Muscle layer of colon (tissue), 2 donors: ENCODE measurements at regions not wholly inside any gene's neighbourhood (a gene's known extent, or its start where the extent isn't known, plus 50 kb on each side); places are given as distances from the start of the nearest gene placed in this dataset.

Experiments used
- H3K27ac ChIP-seq: one replicate; pipeline ENCODE4 v1.7.0; 2013; ENCODE audit warnings: low read depth, mild to moderate bottlenecking, low read length, moderate library complexity
- H3K27me3 ChIP-seq, 2 donors: one replicate each; pipeline ENCODE4 v1.7.0; 2013; ENCODE audit warnings: low read length in 2 of 2, mild to moderate bottlenecking in 2 of 2; ENCODE audit not compliant: insufficient read depth in 2 of 2, control insufficient read depth in 1 of 2
- H3K36me3 ChIP-seq: one replicate; pipeline ENCODE4 v1.7.0; 2013; ENCODE audit warnings: mild to moderate bottlenecking, low read length; ENCODE audit not compliant: insufficient read depth
- H3K4me1 ChIP-seq: one replicate; pipeline ENCODE4 v1.7.0; 2013; ENCODE audit warnings: mild to moderate bottlenecking, low read length; ENCODE audit not compliant: insufficient read depth
- H3K4me3 ChIP-seq, 2 donors: one replicate each; pipeline ENCODE4 v1.7.0; 2013; ENCODE audit warnings: low read length in 2 of 2, low read depth in 1 of 2, mild to moderate bottlenecking in 1 of 2, moderate library complexity in 1 of 2
- H3K9ac ChIP-seq: one replicate; pipeline ENCODE4 v1.7.0; 2013; ENCODE audit warnings: low read length
- H3K9me3 ChIP-seq: one replicate; pipeline ENCODE4 v1.7.0; 2013; ENCODE audit warnings: mild to moderate bottlenecking, low read length
- donor health status: abdominal sarcoma.
- donor health status: Adenocarcinoma of cecum.

GRCh38 chr1:5479876-5480646, 512.2 kb downstream of the NPHP4 start:
- Histone ChIP-seq H3K4me1 (no peaks in the 10 kb centered on the region), H3K9me3 (no peaks in the 10 kb centered on the region), H3K36me3 (no peaks in the 10 kb centered on the region), H3K27me3 (peaks cover 0 to 7% of the 10 kb centered on the region in 2 donors), H3K27ac (no peak overlapping the region), H3K9ac (no peak overlapping the region), H3K4me3 (no peak overlapping the region)

- no peak overlapping the region for H3K9ac ChIP-seq
- H3K27me3 ChIP-seq = peaks cover 0 to 2% of the 10 kb centered on the region in 2 donors
These were observed 513.3 kb downstream of the NPHP4 start for GRCh38 chr1:5478961-5479360.

GRCh38 chr1:5478156-5478695, 514.0 kb downstream of the NPHP4 start:
- Histone ChIP-seq H3K9ac (no peak overlapping the region), H3K36me3 (no peaks in the 10 kb centered on the region), H3K4me3 (no peak overlapping the region), H3K4me1 (no peaks in the 10 kb centered on the region), H3K9me3 (no peaks in the 10 kb centered on the region), H3K27ac (no peak overlapping the region), H3K27me3 (no peaks in the 10 kb centered on the region)

More at GRCh38 chr1:5478961-5479360, 513.3 kb downstream of the NPHP4 start:
- no peak overlapping the region for H3K27ac ChIP-seq
- H3K4me3 ChIP-seq = no peak overlapping the region
- no peaks in the 10 kb centered on the region for H3K4me1 ChIP-seq
- no peaks in the 10 kb centered on the region for H3K9me3 ChIP-seq
- H3K36me3 ChIP-seq = no peaks in the 10 kb centered on the region

GRCh38 chr1:5477716-5478115, 514.5 kb downstream of the NPHP4 start:
- no peaks in the 10 kb centered on the region for H3K9me3 ChIP-seq
- no peak overlapping the region for H3K9ac ChIP-seq
- H3K4me3 ChIP-seq = no peak overlapping the region
- H3K27ac ChIP-seq = no peak overlapping the region
- no peaks in the 10 kb centered on the region for H3K4me1 ChIP-seq
- no peaks in the 10 kb centered on the region for H3K36me3 ChIP-seq
- H3K27me3 ChIP-seq = no peaks in the 10 kb centered on the region

- no peaks in the 10 kb centered on the region for H3K9me3 ChIP-seq
- no peaks in the 10 kb centered on the region for H3K4me1 ChIP-seq
- no peaks in the 10 kb centered on the region for H3K36me3 ChIP-seq
- H3K27me3 ChIP-seq = no peaks in the 10 kb centered on the region
- no peak overlapping the region for H3K9ac ChIP-seq
- no peak overlapping the region for H3K27ac ChIP-seq
- no peak overlapping the region for H3K4me3 ChIP-seq
These were observed 516.7 kb downstream of the NPHP4 start for GRCh38 chr1:5475572-5475971.

- H3K27ac ChIP-seq = no peak overlapping the region
- no peak overlapping the region for H3K9ac ChIP-seq
- H3K4me1 ChIP-seq = no peaks in the 10 kb centered on the region
- H3K9me3 ChIP-seq = no peaks in the 10 kb centered on the region
- no peak overlapping the region for H3K4me3 ChIP-seq
- no peaks in the 10 kb centered on the region for H3K27me3 ChIP-seq
- no peaks in the 10 kb centered on the region for H3K36me3 ChIP-seq
These were observed 519.0 kb downstream of the NPHP4 start for GRCh38 chr1:5473268-5473667.

- Histone ChIP-seq H3K9ac (no peak overlapping the region), H3K36me3 (no peaks in the 10 kb centered on the region), H3K27me3 (no peaks in the 10 kb centered on the region), H3K27ac (no peak overlapping the region), H3K4me3 (no peak overlapping the region), H3K4me1 (no peaks in the 10 kb centered on the region), H3K9me3 (no peaks in the 10 kb centered on the region)
These were observed 525.7 kb downstream of the NPHP4 start for GRCh38 chr1:5466487-5466886.

- Histone ChIP-seq H3K4me3 (no peak overlapping the region), H3K9ac (no peak overlapping the region), H3K4me1 (no peaks in the 10 kb centered on the region), H3K9me3 (no peaks in the 10 kb centered on the region), H3K27ac (no peak overlapping the region), H3K36me3 (no peaks in the 10 kb centered on the region), H3K27me3 (no peaks in the 10 kb centered on the region)
These were observed 526.9 kb downstream of the NPHP4 start for GRCh38 chr1:5465281-5465711.

- no peaks in the 10 kb centered on the region for H3K4me1 ChIP-seq
- H3K27ac ChIP-seq = no peak overlapping the region
- H3K9me3 ChIP-seq = no peaks in the 10 kb centered on the region
- H3K4me3 ChIP-seq = no peak overlapping the region
- no peak overlapping the region for H3K9ac ChIP-seq
- no peaks in the 10 kb centered on the region for H3K27me3 ChIP-seq
- no peaks in the 10 kb centered on the region for H3K36me3 ChIP-seq
These were observed 527.9 kb downstream of the NPHP4 start for GRCh38 chr1:5464366-5464765.

- Histone ChIP-seq H3K36me3 (no peaks in the 10 kb centered on the region), H3K27me3 (peaks cover 0 to 15% of the 10 kb centered on the region in 2 donors)
These were observed 531.3 kb downstream of the NPHP4 start for GRCh38 chr1:5460974-5461373.

GRCh38 chr1:5459839-5460610, 532.2 kb downstream of the NPHP4 start:
- Histone ChIP-seq H3K9ac (no peak overlapping the region), H3K4me1 (no peaks in the 10 kb centered on the region), H3K27me3 (peaks cover 0 to 21% of the 10 kb centered on the region in 2 donors), H3K36me3 (no peaks in the 10 kb centered on the region), H3K9me3 (no peaks in the 10 kb centered on the region), H3K4me3 (no peak overlapping the region), H3K27ac (no peak overlapping the region)

More at GRCh38 chr1:5460974-5461373, 531.3 kb downstream of the NPHP4 start:
- H3K4me1 ChIP-seq = no peaks in the 10 kb centered on the region
- no peak overlapping the region for H3K4me3 ChIP-seq
- no peaks in the 10 kb centered on the region for H3K9me3 ChIP-seq
- H3K27ac ChIP-seq = no peak overlapping the region
- no peak overlapping the region for H3K9ac ChIP-seq
